ENCODE measurements at regions not wholly inside any gene's neighbourhood (a gene's known extent, or its start where the extent isn't known, plus 50 kb on each side); places are given as distances from the start of the nearest gene placed in this dataset.

DNA sequence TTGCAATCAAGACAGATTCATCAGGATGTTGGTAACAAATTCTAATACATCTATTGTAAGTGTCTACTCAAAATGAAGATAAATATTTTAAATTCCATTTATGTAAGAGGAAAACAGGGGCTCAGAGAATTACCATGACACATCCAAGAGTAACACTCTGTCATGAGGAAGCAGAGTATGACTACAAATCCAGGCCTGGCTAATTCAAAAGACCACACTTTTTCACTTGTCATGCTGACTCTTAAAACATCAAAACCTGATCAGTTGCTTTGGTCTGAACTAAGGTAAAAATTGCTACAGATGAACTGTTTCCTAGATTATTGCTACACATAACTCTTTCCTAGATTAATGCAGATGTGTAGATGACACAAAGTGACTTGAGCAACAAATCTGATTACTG is 880.6 kb downstream of the TSN start (continued):
- no peak for TF ChIP-seq RBM25 (IDR thresholded peaks at IDR 0.05; ENCODE audit: low read depth, low read length, severe bottlenecking)
- TF ChIP-seq CREM (IDR thresholded peaks at IDR 0.05; ENCODE audit: low read depth): no peak
- TF ChIP-seq, protein P1, sequence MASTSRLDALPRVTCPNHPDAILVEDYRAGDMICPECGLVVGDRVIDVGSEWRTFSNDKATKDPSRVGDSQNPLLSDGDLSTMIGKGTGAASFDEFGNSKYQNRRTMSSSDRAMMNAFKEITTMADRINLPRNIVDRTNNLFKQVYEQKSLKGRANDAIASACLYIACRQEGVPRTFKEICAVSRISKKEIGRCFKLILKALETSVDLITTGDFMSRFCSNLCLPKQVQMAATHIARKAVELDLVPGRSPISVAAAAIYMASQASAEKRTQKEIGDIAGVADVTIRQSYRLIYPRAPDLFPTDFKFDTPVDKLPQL (IDR thresholded peaks at IDR 0.05; ENCODE audit: extremely low read depth, insufficient read length): no peak

DNA sequence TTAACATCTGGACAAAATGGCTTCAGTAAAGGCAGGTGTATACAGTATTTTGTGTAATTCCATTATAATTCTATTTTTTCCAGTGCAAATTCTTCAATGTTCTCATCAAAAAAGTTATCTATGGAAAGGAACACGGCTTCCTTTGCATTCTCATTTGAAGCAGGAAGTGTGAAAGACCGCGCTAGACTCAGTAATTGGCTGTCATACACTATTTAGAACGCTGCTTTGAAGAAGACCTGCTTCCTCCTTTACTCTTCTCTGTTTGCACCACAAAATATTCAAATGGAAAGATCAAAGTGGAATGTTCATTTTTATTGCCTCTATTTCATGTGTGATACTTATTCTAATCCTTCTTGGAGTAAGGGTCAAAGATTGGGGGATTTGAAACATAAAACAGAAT is 883.7 kb downstream of the TSN start:
- no peaks in the 10 kb centered on the region for H3K27me3 ChIP-seq (ENCODE audit: control insufficient read depth in 2 of 2, insufficient read depth in 2 of 2, low read length in 2 of 2)
- no peaks in the 10 kb centered on the region for H3K36me3 ChIP-seq (ENCODE audit: control insufficient read depth, insufficient read depth, low read length)
- POLR2A ChIA-PET: no interaction called here
- no peak overlapping the region for H3K27ac ChIP-seq (ENCODE audit: extremely low read depth, low read depth, low read length)
- H3K4me1 ChIP-seq (replicated peaks in 1 of 2; ENCODE audit: control insufficient read depth in 2 of 2, insufficient read depth in 2 of 2, low read length in 2 of 2): no peaks in the 10 kb centered on the region
- no peak overlapping the region for H2AFZ ChIP-seq (ENCODE audit: low read depth, low read length)
- H3K9me1 ChIP-seq (ENCODE audit: control insufficient read depth, insufficient read depth, low read length): no peaks in the 10 kb centered on the region
- no peak overlapping the region for H3K9ac ChIP-seq (ENCODE audit: insufficient read depth in 1 of 2, low read depth in 2 of 2, low read length in 2 of 2)
- H4K20me1 ChIP-seq (replicated peaks; ENCODE audit: control insufficient read depth, insufficient read depth, low read length): no peaks in the 10 kb centered on the region
- FAIRE-seq: no peak
- no peak overlapping the region for H3K4me2 ChIP-seq (ENCODE audit: insufficient read depth, low read length)
- BruUV-seq (replicated peaks): no TSS peak
- H3K9me3 ChIP-seq (replicated peaks; ENCODE audit: control insufficient read depth, insufficient read depth, low read depth, low read length): no peaks in the 10 kb centered on the region
- in situ Hi-C loops (cut with MboI): no loop called here
- no peaks in the 10 kb centered on the region for H3K79me2 ChIP-seq (ENCODE audit: control insufficient read depth, insufficient read depth, low read length)
- ATAC-seq: no peak
- 2% methylated on average over 4 of the region's 4 CpGs for WGBS (ENCODE audit: insufficient coverage, low coverage, missing lambda C conversion rate)
- CTCF ChIA-PET (ENCODE audit: low intra/inter-chr PET ratio): no interaction called here
- intact Hi-C loops (cut with micrococcal nuclease): no loop called here
- no peak for DNase-seq (ENCODE audit: extremely low read depth in 1 of 4, low spot score in 3 of 4)
- H3K4me3 ChIP-seq: no peak overlapping the region
- TF ChIP-seq, protein P2, sequence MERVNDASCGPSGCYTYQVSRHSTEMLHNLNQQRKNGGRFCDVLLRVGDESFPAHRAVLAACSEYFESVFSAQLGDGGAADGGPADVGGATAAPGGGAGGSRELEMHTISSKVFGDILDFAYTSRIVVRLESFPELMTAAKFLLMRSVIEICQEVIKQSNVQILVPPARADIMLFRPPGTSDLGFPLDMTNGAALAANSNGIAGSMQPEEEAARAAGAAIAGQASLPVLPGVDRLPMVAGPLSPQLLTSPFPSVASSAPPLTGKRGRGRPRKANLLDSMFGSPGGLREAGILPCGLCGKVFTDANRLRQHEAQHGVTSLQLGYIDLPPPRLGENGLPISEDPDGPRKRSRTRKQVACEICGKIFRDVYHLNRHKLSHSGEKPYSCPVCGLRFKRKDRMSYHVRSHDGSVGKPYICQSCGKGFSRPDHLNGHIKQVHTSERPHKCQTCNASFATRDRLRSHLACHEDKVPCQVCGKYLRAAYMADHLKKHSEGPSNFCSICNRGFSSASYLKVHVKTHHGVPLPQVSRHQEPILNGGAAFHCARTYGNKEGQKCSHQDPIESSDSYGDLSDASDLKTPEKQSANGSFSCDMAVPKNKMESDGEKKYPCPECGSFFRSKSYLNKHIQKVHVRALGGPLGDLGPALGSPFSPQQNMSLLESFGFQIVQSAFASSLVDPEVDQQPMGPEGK (CRISPR knock-in tag; IDR thresholded peaks at IDR 0.05; ENCODE audit: borderline replicate concordance): no peak
- TF ChIP-seq, protein P3, sequence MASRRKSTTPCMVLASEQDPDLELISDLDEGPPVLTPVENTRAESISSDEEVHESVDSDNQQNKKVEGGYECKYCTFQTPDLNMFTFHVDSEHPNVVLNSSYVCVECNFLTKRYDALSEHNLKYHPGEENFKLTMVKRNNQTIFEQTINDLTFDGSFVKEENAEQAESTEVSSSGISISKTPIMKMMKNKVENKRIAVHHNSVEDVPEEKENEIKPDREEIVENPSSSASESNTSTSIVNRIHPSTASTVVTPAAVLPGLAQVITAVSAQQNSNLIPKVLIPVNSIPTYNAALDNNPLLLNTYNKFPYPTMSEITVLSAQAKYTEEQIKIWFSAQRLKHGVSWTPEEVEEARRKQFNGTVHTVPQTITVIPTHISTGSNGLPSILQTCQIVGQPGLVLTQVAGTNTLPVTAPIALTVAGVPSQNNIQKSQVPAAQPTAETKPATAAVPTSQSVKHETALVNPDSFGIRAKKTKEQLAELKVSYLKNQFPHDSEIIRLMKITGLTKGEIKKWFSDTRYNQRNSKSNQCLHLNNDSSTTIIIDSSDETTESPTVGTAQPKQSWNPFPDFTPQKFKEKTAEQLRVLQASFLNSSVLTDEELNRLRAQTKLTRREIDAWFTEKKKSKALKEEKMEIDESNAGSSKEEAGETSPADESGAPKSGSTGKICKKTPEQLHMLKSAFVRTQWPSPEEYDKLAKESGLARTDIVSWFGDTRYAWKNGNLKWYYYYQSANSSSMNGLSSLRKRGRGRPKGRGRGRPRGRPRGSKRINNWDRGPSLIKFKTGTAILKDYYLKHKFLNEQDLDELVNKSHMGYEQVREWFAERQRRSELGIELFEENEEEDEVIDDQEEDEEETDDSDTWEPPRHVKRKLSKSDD (conservative IDR thresholded peaks at IDR 0.05; ENCODE audit: low read length): no peak
- TF ChIP-seq ASH1L (IDR thresholded peaks at IDR 0.05; ENCODE audit: borderline replicate concordance, low read depth, partially characterized antibody) (no peak), ARHGAP35 (IDR thresholded peaks at IDR 0.05; ENCODE audit: partially characterized antibody) (no peak), CAMTA2 (CRISPR knock-in tag; conservative IDR thresholded peaks at IDR 0.05) (no peak), ZFP36 (IDR thresholded peaks at IDR 0.05; ENCODE audit: low read depth, low read length, partially characterized antibody) (no peak)
- TF ChIP-seq, protein P4, sequence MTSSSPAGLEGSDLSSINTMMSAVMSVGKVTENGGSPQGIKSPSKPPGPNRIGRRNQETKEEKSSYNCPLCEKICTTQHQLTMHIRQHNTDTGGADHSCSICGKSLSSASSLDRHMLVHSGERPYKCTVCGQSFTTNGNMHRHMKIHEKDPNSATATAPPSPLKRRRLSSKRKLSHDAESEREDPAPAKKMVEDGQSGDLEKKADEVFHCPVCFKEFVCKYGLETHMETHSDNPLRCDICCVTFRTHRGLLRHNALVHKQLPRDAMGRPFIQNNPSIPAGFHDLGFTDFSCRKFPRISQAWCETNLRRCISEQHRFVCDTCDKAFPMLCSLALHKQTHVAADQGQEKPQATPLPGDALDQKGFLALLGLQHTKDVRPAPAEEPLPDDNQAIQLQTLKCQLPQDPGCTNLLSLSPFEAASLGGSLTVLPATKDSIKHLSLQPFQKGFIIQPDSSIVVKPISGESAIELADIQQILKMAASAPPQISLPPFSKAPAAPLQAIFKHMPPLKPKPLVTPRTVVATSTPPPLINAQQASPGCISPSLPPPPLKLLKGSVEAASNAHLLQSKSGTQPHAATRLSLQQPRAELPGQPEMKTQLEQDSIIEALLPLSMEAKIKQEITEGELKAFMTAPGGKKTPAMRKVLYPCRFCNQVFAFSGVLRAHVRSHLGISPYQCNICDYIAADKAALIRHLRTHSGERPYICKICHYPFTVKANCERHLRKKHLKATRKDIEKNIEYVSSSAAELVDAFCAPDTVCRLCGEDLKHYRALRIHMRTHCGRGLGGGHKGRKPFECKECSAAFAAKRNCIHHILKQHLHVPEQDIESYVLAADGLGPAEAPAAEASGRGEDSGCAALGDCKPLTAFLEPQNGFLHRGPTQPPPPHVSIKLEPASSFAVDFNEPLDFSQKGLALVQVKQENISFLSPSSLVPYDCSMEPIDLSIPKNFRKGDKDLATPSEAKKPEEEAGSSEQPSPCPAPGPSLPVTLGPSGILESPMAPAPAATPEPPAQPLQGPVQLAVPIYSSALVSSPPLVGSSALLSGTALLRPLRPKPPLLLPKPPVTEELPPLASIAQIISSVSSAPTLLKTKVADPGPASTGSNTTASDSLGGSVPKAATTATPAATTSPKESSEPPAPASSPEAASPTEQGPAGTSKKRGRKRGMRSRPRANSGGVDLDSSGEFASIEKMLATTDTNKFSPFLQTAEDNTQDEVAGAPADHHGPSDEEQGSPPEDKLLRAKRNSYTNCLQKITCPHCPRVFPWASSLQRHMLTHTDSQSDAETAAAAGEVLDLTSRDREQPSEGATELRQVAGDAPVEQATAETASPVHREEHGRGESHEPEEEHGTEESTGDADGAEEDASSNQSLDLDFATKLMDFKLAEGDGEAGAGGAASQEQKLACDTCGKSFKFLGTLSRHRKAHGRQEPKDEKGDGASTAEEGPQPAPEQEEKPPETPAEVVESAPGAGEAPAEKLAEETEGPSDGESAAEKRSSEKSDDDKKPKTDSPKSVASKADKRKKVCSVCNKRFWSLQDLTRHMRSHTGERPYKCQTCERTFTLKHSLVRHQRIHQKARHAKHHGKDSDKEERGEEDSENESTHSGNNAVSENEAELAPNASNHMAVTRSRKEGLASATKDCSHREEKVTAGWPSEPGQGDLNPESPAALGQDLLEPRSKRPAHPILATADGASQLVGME (CRISPR knock-in tag; IDR thresholded peaks at IDR 0.05): no peak
